RKO (cell line): ENCODE measurements at regions not wholly inside any gene's neighbourhood (a gene's known extent, or its start where the extent isn't known, plus 50 kb on each side); places are given as distances from the start of the nearest gene placed in this dataset.

Experiments
- DNase-seq: peaks from one replicate; pipeline ENCODE4 v3.0.0-alpha.2; 2016; ENCODE audit warnings: low spot score

- no peak for DNase-seq
Measured at GRCh38 chr1:4140241-4140640, 240.2 kb upstream of the C1orf174 start.

- no peak for DNase-seq
Measured at GRCh38 chr1:4140821-4141220, 240.7 kb upstream of the C1orf174 start.

GRCh38 chr1:4144349-4144971 is 244.4 kb upstream of the C1orf174 start:
- DNase-seq = no peak

- no peak for DNase-seq
Measured at GRCh38 chr1:4146101-4146500, 246.0 kb upstream of the C1orf174 start.

GRCh38 chr1:4146614-4147013 is 246.5 kb upstream of the C1orf174 start:
- no peak for DNase-seq

- DNase-seq = no peak
Measured at GRCh38 chr1:4147509-4147908, 247.4 kb upstream of the C1orf174 start.

GRCh38 chr1:4149281-4149680 is 249.2 kb upstream of the C1orf174 start:
- no peak for DNase-seq

GRCh38 chr1:4149831-4150230 is 249.8 kb upstream of the C1orf174 start:
- no peak for DNase-seq

GRCh38 chr1:4150262-4150661 is 250.2 kb upstream of the C1orf174 start:
- no peak for DNase-seq

- DNase-seq = no peak
Measured at GRCh38 chr1:4152266-4152665, 252.2 kb upstream of the C1orf174 start.

- no peak for DNase-seq
Measured at GRCh38 chr1:4153571-4153970, 253.5 kb upstream of the C1orf174 start.

GRCh38 chr1:4156241-4156973 is 256.3 kb upstream of the C1orf174 start:
- no peak for DNase-seq

- no peak for DNase-seq
Measured at GRCh38 chr1:4160181-4160580, 260.1 kb upstream of the C1orf174 start.

GRCh38 chr1:4161366-4162006 is 261.4 kb upstream of the C1orf174 start:
- no peak for DNase-seq

- no peak for DNase-seq
Measured at GRCh38 chr1:4164965-4165364, 264.9 kb upstream of the C1orf174 start.

GRCh38 chr1:4165686-4166300 is 265.7 kb upstream of the C1orf174 start:
- no peak for DNase-seq

GRCh38 chr1:4166713-4167112 is 266.6 kb upstream of the C1orf174 start:
- no peak for DNase-seq

GRCh38 chr1:4169991-4170390 is 269.9 kb upstream of the C1orf174 start:
- DNase-seq = no peak

- no peak for DNase-seq
Measured at GRCh38 chr1:4170548-4171340, 270.7 kb upstream of the C1orf174 start.

GRCh38 chr1:4171480-4172450 is 271.7 kb upstream of the C1orf174 start:
- DNase-seq = no peak
